HG03342 (cell line): ENCODE measurements at regions not wholly inside any gene's neighbourhood (a gene's known extent, or its start where the extent isn't known, plus 50 kb on each side); places are given as distances from the start of the nearest gene placed in this dataset.

ENCODE experiments used
- ATAC-seq: cut with Tn5 transposase; IDR thresholded peaks from one replicate; pipeline ENCODE4 v1.9.1; 2021; ENCODE audit warnings: mild to moderate bottlenecking, moderate library complexity; ENCODE audit not compliant: unreplicated experiment

DNA sequence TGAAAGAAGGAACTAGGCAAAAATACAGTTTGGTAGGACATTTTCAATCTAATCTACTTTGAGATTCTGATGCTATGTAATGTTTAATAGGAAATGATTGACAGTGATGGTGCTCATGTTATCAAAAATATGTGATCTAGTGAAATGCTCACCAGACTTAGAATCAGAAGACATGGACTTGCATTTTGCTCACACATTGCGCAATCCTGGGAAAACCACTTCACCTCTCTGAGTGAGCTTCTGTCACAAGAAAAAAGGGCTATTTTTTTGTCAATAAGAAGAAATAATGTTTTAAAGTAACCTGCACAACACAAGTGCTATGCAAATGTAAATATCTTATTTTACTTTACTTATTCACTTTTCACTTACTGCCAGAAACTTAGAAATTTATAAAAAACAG, 380.9 kb upstream of the HTR2A start:
- no peak for ATAC-seq

DNA sequence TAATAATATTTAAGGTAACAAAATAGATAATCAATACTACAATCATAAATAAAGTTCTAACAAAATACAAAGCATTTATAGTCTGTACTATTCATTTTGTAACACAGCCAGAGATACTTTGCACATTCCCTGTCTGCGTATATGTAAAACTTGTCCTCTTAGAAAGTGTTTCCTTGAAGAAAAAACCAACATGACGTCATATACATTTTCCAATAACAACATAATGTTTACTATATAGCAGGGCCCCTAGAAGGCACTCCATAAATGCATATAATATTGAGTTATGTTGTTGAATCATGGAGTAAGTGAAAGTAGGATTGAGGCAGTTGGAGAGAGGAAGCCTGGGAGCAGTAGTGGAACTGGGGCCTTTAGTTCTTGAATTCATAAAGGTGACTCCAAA, 371.4 kb upstream of the HTR2A start:
- no peak for ATAC-seq

DNA sequence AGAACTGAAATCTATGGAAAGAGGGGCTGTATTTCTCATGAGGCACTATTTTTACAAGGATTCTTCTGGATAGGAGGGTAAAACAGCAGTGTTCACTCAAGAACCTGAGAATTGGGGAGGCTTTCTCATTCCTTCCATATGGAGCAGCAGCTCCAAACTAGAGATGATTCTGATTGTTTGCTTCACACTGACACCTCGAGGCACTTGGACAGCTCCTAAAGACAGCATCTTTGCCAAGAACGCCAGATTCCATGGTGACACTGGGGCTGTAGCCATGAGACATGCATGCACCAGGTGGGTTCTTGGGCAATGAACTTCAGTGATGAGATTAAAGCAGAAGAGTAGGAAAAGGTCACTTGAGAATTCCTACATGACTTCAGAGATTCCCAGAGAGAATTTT, 361.5 kb upstream of the HTR2A start:
- no peak for ATAC-seq

DNA sequence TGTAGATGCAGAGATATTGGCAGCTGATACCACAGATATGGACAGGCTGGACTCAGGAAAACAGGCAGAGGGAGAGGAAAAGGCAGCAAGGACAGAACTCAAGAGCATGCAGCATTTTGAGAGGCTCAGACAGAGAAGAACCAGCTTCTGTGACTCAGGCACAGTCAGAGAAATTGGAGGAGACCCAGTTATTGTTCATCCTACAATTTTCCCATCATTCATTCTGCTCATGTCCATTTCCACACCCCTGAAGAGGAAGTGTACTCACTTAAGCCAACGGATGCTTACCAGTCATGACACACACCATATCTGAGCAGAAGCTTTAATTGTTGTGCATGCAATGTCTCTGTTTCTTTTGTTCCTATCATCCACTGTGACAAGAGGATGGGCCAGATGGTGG, 359.8 kb upstream of the HTR2A start:
- ATAC-seq, result no peak

DNA sequence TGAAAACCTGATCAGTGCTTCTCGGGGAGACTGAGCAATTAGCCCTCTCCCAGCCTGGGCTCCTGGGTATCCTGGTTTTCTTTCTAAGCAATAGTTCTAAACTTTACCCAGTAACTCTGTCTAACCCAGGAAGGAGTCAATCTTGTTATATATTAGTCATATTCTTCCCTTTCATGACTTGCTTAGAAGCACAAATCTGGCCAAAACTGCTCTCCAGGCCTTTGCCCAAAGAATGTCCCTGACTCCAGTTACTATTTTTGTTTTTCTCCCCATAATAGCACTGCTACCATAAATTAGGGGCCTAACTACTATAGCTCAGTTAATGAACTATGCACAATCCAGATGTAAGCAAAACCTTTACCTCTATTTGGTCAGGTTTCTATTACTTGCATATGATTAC, 355.8 kb upstream of the HTR2A start:
- ATAC-seq, result no peak

DNA sequence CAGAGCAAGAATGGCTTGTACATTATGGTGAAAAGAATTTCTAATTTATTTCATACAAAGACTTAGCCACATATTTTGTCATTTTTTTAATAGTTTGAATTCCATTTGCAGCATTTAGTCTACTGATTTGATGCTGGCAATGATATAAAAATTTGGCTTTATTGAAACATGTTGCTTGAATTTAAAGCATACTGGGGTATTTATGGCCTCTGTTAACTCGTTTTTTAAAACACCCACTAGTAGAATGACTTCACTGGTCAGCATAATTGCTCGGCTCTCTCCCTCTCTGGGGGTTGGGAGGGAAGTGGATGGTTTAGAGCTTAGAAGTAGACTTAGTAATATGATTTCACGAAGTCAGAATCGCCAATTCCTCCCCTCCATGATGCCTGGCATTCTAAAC, 354.9 kb upstream of the HTR2A start:
- ATAC-seq, result no peak

DNA sequence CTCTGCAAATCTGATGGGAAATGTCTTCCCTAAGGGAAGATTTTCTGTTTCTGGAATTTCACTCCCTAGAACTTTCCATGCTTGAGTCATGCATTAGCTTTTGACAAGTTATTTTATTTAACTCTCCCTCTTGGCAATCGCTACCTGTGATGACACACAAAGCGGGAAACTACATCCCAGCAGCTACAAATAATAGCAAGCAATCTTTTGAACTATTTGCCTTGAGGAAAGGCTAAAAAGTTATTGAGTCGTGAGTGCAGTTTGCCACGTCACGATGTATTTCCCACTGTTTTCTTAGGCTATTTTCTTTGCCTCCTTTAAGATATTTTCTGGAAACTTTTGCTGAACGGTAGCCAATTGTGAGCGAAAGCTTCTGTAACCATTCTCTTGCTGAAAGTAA, 353.3 kb upstream of the HTR2A start:
- ATAC-seq, result no peak

DNA sequence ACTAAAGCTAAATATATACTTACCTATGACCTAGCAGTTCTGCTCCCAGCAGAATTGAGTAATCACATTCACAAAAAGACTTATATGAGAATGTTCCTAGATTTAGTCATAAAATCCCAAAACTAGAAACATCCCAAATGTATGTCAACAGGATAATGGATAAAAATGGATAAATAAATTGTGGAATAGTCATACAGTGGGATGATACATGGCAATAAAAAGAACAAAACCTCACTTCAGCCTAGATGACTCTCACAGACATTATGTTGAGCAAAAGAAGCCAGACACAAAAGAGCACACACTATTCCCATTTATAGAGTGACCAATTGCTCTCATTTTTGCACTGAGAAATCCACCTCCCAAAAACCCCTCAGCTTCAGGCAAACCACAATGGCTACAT, 352.4 kb upstream of the HTR2A start:
- no peak for ATAC-seq

DNA sequence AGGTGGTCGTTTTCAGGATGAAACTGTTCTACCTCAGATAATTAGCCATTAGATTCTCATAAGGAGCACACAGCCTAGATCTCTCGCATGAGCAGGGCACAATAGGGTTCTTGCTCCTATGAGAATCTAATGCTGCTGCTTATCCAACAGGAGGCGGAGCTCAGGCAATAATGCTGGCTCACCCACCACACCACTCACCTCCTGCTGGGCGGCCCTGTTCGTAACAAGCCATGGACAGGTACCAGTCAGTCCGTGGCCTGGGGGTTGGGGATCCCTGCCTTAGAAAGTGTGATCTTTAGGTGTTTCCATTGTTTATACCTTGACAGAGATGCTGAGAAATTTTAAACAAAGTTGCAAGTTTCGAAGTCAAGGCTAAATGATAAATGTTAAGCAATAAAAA, 344.6 kb upstream of the HTR2A start:
- no peak for ATAC-seq

DNA sequence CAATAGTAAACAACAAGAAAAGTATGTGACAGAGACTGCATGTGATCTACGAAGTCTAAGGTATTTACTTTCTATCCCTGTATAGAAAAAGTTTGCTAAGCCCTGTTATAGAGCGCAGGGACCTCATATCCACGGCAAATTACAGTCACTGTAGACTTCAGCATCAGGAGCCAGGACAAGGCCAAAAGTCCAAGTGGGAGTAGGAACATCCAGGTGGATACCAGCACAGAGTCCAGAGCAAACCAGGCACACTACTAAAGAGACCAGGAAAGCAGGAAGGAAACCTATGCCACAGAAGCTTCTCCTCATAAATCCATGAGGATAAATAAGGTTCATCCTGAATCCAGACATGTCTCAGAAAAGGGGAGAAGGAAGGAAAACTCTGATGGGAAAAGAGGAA, 342.2 kb upstream of the HTR2A start:
- no peak for ATAC-seq

DNA sequence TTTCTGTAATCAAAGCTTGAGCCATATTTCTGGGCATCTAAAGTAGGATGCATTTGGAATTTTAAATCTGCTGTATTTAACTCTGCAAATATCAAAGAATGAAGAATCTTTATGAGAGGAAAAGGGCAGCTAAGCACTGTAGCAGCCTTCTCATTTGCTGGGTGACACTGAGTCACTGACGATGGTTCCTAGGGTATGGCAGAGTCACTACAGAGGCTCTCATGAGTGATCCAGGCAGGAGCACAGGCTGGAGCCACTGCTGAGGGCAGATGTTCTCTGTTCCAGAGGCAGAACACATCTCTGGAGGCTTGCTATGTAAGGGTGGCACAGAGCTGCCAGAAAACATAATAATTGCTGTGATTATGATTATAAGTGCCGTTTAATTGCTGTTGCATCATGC, 340.7 kb upstream of the HTR2A start:
- no peak for ATAC-seq

DNA sequence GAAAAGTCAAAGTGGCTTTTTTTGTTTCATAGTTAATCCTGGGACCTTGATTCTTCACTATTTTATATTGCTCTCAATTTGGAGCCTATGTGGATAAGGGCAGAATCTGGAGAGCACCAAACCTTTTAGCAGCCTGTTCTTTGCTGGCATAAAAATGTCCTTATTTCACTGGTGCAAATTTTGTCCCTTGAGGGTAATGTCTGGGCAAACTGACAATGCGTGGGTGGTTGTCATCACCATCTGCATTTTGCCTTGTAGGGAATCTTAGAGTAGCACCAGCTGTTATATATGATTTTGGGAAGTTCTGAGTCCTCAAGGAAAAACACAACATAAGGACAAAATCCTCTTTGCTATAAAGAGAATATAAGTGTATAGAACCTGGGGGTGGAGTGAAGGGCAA, 336.9 kb upstream of the HTR2A start:
- no peak for ATAC-seq

DNA sequence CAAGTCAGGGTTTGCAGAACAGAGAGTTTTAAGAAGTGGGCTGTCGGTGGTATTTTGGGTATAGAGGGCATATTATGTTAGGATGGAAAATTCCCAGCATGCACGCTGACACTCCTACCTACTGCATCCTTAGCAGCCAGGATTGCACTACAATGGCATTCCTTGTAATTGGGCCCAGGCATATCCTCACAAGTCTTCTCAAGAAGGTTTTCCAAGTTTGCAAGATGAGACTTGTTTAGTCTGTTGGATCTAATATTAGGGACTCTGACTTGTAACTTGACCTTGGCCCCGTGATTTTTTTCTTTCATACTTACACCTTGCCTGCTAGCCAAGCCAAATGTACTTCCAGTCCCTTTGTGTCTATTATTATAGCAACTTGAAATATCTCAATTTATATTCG, 335.7 kb upstream of the HTR2A start:
- no peak for ATAC-seq

DNA sequence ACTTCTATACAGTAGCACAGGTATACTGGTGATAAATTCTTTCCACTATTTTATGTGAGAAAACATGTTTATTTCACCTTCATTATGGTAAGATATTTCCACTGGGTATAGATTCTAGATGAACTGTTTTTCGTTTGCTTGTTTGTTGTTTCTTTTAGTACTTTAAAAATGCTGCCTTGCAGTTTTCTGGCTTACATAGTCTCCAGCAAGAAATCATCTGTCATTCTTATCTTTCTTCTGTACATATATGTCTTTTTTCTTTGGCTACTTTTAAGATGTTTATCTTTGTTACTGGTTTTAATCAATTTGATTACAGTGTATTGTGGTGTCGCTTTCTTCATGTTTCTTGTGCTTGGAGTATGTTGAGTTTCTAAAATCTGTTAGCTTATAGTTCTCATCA, 333.3 kb upstream of the HTR2A start:
- no peak for ATAC-seq

DNA sequence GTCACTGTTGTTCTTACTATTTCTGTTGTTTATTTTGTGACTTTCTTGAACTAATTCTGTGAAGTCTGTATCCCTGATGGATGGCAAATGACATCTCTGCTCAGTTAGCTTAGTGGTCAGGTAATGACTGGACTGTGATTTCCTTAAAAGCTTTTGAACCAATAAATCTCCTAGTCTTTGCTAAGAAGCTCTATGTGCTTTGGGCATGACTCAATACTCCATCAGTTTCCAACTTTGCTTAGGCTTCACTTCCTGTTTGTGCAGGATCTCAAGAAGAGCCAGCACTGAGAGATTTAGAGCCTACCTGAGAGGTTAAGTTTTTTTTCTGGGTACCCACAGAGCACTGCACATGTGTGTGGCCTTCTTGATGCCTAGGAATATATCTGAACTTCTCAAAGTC, 329.7 kb upstream of the HTR2A start:
- no peak for ATAC-seq

DNA sequence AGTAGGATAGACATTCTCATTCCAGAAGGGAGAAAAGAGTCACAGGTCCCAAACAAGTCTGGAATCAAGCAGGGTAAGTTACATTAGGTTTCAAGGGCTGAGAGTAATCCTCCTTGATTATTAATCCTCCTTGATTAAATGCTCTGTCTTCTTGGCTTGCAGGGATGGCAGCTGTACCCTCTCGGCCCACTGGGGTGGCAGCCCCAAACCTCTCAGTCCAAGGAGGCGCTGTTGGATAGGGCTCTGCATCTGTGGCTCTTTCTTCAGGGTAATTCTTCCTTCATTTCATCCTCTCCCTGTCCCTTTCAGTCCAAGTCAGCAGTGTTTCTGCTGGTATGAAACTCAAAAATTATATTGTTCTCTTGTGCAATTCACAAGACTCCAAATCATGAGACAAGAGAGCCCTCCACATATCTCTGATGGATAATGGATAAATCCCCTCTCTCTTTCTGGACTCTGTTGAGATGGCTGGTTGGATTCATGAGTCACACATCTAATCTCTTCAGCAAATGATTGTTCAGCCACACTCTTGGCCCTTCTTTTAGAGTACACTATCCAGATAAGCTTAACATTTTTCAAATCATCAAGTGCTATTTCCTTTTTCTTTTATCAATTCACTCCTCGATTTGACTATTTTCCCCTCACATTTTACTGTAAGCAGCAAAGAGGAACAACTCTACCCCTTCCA, 323.7 kb upstream of the HTR2A start:
- no peak for ATAC-seq

DNA sequence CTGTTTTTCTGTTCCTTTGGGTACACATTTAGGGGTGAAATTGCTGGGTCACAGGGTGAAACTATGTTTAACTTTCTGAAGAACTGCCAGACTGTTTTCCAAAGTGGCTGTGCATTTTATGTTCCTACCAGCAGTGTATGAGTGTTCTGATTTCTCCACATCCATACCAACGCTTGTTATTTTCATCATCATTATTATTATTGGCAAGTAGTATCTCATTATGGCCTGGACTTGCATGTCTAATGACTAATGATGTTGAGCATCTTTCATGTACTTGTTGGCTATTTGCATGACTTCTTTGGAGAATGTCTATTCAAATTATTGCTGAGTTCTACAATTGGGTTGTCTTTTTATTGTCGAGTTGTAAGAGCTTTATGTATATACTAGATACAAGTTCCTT, 321.8 kb upstream of the HTR2A start:
- no peak for ATAC-seq

DNA sequence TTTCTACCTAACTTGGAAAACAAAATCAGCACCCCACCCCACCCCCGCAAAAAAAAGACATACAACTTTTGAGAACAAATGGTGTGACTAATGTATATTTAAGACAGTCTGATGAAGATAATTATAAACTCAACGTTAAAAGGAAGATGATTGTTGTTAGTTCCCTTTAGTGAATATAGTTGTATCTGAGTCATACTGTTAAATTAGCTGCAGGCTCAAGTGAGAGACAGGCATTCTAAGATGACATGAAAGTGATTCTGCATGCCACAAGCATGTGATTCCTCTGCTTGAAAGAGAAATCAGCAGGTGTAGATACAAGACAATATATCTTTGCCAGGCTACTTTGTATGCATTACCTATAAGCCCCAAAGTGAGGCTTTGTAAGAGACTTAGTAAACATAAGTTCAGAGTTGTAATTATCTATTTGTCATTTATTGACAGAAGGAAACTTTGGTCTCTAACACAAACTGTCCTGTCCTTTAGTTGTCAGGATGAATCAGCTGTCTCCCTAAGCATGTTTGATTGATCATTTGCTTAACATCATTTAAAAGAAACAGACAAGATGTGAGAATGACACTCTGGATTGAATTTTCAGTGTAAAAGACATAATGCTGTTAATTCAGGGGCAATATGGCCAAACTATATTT, 319.4 kb upstream of the HTR2A start:
- ATAC-seq, result no peak

DNA sequence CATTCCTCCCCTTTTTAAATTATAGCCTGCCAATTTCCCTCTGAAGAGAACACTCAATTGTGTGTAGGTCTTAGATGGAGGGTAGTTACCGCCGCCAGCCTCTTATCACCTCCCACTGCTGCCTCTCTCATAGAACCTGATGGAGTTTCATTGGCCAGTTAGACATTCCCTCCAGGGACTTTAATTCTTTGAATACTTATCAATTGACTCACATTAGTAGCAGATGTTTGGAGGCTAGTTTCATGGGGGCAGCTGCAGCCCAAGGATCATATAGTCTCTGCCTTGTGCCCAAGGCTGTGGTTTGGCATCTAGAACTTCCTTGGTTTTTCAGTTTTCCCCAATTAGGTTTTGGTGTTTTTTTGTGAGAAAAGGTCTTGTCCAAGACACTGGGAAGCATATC, 318.9 kb upstream of the HTR2A start:
- no peak for ATAC-seq

DNA sequence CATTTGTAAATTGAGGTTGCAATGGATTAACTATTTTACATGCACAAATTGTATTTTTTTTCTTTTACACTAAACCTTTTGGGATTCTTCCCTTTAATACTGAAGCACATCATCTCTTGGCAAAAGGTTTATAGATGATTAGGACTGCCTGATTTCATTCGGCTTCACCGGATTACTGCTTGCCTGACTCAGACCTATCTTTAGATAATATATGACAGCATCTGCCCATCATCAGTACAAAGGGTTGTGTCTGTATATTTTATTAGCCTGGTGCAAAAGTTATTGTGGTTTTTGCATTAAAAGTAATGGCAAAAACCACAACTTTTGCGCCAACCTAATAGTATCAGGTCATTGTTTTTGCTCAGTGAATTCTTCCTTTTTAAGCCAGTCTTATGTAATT, 316.2 kb upstream of the HTR2A start:
- ATAC-seq, result no peak

DNA sequence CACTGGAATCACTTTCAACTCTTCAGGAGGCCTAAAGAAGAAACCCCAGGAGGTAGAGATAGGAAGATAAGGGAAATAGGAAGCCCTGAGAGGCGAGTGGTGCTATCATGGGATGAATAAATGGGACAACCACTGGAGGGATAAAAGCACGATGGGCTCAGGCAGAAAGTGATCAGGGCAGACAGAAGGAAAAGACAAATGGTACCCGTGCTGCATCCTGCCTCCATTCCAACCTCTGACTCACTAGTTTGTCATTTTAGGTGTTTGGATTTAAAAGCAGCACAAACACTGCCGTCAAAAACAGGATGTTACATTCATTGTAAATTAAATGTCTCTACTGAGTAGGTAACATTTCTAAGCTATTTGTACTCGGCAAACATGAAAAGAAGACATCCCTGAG, 314.3 kb upstream of the HTR2A start:
- ATAC-seq, result no peak

DNA sequence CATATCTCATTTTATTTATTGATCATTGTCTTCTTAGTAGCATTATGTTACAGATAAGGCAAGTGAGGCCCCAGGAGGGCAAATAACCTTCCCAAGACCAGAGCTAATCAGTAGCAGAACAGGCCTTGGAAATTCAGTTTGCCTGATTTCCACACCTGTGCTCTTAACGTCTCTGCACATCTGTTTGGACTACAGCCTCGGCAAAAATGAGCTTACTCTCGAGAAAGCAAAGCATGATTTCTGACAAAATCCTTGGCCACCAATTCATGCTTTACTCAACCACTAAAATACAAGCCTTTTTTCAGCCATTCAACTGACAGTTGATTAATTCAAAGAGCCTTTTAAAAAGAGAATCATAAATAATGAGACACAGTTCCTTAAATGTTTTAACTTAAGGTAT, 309.3 kb upstream of the HTR2A start:
- no peak for ATAC-seq

DNA sequence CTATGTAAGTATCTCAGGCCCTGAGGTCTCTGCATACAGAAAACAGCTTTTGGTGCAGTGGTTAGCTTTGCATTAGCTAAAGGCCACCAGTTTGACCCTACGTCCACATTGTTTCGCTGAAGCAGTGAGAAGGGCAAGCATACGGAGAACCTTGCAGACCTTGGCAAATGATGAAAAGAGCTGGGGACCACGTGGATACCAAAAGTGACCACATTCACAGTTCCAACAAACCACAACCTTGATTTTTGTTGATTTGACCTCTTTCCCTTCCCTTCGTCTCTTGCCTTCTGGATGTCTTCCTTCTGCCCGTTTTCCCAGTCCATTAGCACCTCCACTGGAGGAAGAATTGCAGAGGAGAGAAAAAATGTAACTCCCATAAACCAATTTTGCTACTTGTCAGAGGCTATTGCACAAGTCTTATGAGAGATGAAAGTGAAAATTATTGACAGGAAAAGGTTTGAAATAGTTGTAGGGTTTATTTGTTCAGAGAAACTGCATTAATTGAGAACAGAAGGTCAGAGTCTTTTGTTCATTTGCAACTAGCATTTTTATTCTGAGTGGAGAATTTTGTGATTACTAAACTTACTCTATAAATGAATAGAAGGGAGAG, 293.9 kb upstream of the HTR2A start:
- ATAC-seq, result no peak
